ENCODE measurements at regions not wholly inside any gene's neighbourhood (a gene's known extent, or its start where the extent isn't known, plus 50 kb on each side); places are given as distances from the start of the nearest gene placed in this dataset.

DNA sequence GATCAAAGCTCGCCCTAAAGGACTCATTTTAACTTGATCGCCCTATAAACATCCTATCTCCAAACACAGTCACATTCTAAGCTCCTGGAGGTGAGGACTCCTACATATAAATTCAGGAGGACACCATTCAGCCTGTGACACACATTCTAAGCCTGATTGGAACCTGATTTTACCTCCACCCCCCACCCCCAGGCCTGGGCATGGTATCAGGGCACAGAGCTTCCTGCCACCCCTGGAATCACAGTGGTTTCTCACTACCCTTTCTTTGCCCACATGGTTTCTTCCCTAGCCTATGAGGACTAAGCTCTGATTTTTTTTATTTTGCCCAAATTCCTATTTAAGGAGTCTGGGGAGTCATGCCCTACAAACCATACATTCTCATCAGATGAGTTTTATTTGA is 428.1 kb upstream of the ID2 start:
- TF ChIP-seq, protein P1, sequence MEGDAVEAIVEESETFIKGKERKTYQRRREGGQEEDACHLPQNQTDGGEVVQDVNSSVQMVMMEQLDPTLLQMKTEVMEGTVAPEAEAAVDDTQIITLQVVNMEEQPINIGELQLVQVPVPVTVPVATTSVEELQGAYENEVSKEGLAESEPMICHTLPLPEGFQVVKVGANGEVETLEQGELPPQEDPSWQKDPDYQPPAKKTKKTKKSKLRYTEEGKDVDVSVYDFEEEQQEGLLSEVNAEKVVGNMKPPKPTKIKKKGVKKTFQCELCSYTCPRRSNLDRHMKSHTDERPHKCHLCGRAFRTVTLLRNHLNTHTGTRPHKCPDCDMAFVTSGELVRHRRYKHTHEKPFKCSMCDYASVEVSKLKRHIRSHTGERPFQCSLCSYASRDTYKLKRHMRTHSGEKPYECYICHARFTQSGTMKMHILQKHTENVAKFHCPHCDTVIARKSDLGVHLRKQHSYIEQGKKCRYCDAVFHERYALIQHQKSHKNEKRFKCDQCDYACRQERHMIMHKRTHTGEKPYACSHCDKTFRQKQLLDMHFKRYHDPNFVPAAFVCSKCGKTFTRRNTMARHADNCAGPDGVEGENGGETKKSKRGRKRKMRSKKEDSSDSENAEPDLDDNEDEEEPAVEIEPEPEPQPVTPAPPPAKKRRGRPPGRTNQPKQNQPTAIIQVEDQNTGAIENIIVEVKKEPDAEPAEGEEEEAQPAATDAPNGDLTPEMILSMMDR (IDR thresholded peaks at IDR 0.05 in 2 of 3, conservative IDR thresholded peaks at IDR 0.05 in 1 of 3; ENCODE audit: borderline replicate concordance in 1 of 3, insufficient read depth in 1 of 3, low read depth in 2 of 3, low read length in 2 of 3): no peak
- TF ChIP-seq SIN3A (IDR thresholded peaks at IDR 0.05; ENCODE audit: low read depth) (no peak), POLR2A (IDR thresholded peaks at IDR 0.05; ENCODE audit: borderline replicate concordance, extremely low read depth, insufficient read depth, insufficient read length) (no peak), YY1 (IDR thresholded peaks at IDR 0.05; ENCODE audit: extremely low read depth, insufficient replicate concordance, low read depth, low read length) (no peak), RAD21 (IDR thresholded peaks at IDR 0.05; ENCODE audit: low read depth) (no peak)
- TF ChIP-seq, protein P2, sequence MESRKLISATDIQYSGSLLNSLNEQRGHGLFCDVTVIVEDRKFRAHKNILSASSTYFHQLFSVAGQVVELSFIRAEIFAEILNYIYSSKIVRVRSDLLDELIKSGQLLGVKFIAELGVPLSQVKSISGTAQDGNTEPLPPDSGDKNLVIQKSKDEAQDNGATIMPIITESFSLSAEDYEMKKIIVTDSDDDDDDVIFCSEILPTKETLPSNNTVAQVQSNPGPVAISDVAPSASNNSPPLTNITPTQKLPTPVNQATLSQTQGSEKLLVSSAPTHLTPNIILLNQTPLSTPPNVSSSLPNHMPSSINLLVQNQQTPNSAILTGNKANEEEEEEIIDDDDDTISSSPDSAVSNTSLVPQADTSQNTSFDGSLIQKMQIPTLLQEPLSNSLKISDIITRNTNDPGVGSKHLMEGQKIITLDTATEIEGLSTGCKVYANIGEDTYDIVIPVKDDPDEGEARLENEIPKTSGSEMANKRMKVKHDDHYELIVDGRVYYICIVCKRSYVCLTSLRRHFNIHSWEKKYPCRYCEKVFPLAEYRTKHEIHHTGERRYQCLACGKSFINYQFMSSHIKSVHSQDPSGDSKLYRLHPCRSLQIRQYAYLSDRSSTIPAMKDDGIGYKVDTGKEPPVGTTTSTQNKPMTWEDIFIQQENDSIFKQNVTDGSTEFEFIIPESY (IDR thresholded peaks at IDR 0.05; ENCODE audit: extremely low read depth, insufficient replicate concordance, low read length): no peak
